ENCODE measurements at regions not wholly inside any gene's neighbourhood (a gene's known extent, or its start where the extent isn't known, plus 50 kb on each side); places are given as distances from the start of the nearest gene placed in this dataset.
A peak's percentile ranks its signal among the peaks of the same experiment; 100 is the strongest.

GRCh38 chr2:161055289-161055688 lies 104.9 kb upstream of the TANK start:
- H3K4me1 ChIP-seq: no peaks in the 10 kb centered on the region
- TF ChIP-seq POLR2A (IDR thresholded peaks at IDR 0.05) (no peak), CTCF (IDR thresholded peaks at IDR 0.05) (no peak)
- H3K27ac ChIP-seq: no peak overlapping the region
- no peak overlapping the region for H3K4me3 ChIP-seq
- H3K9me3 ChIP-seq: no peaks in the 10 kb centered on the region
- no peaks in the 10 kb centered on the region for H3K27me3 ChIP-seq
- no peaks in the 10 kb centered on the region for H3K36me3 ChIP-seq
- no peak for DNase-seq

DNA sequence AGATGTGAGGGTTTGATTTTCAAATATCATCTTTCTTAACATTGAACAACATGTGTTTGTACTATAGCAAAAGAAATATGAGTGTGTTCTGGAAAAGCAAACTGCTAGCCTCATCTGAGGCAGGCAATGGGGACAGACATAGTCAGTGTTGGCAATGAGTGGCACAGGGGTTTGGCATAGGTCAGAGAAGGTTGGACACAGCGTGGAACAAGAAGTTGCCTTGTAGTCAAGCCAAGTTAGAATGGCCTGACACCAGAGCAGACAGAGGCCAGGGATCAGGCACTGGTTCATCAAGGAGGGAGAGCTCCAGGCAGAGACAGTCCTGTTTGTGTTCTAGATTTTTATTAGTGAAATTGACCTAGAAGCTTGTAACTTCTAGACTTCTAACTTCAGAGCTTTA lies 100.8 kb upstream of the TANK start:
- TF ChIP-seq POLR2A (IDR thresholded peaks at IDR 0.05) (no peak), CTCF (IDR thresholded peaks at IDR 0.05) (no peak)
- Histone ChIP-seq H3K9me3 (no peaks in the 10 kb centered on the region), H3K4me3 (no peak overlapping the region), H3K36me3 (no peaks in the 10 kb centered on the region), H3K4me1 (no peaks in the 10 kb centered on the region), H3K27ac (no peak overlapping the region), H3K27me3 (no peaks in the 10 kb centered on the region)
- no peak for DNase-seq

GRCh38 chr2:161061786-161062185 lies 98.4 kb upstream of the TANK start:
- Histone ChIP-seq H3K36me3 (no peaks in the 10 kb centered on the region), H3K27ac (no peak overlapping the region), H3K27me3 (no peaks in the 10 kb centered on the region), H3K4me1 (no peaks in the 10 kb centered on the region), H3K4me3 (no peak overlapping the region), H3K9me3 (no peaks in the 10 kb centered on the region)
- no peak for DNase-seq
- TF ChIP-seq POLR2A (IDR thresholded peaks at IDR 0.05): no peak
- no peak for TF ChIP-seq CTCF (IDR thresholded peaks at IDR 0.05)

GRCh38 chr2:161063157-161063945 lies 96.9 kb upstream of the TANK start:
- no peaks in the 10 kb centered on the region for H3K4me1 ChIP-seq
- no peaks in the 10 kb centered on the region for H3K27me3 ChIP-seq
- TF ChIP-seq CTCF (IDR thresholded peaks at IDR 0.05) (peak; percentile 50 to 90 (median 74)), POLR2A (IDR thresholded peaks at IDR 0.05) (no peak)
- no peaks in the 10 kb centered on the region for H3K9me3 ChIP-seq
- H3K36me3 ChIP-seq: no peaks in the 10 kb centered on the region
- peak in 2 of 3 donors; percentile 67 to 89 for DNase-seq
- peak overlapping the region in 1 of 4 donors; percentile 31 for H3K27ac ChIP-seq
- H3K4me3 ChIP-seq: no peak overlapping the region

- Histone ChIP-seq H3K27ac (no peak overlapping the region), H3K4me1 (no peaks in the 10 kb centered on the region), H3K27me3 (no peaks in the 10 kb centered on the region), H3K4me3 (no peak overlapping the region), H3K36me3 (no peaks in the 10 kb centered on the region), H3K9me3 (no peaks in the 10 kb centered on the region)
- TF ChIP-seq CTCF (IDR thresholded peaks at IDR 0.05) (peak in 1 of 6 experiments; percentile 3), POLR2A (IDR thresholded peaks at IDR 0.05) (no peak)
- DNase-seq: no peak
Measured at GRCh38 chr2:161063946-161064306, 96.3 kb upstream of the TANK start.

Measured in Peyer's patch (tissue), 4 donors.